ENCODE measurements at regions not wholly inside any gene's neighbourhood (a gene's known extent, or its start where the extent isn't known, plus 50 kb on each side); places are given as distances from the start of the nearest gene placed in this dataset.

- no peak for TF ChIP-seq POLR2AphosphoS5 (IDR thresholded peaks at IDR 0.05)
- TF ChIP-seq EP300 (IDR thresholded peaks at IDR 0.05), result no peak
These were observed 124.1 kb upstream of the LOC128125822 start for GRCh38 chr6:63448229-63448628.

GRCh38 chr6:63449714-63450113, 122.6 kb upstream of the LOC128125822 start:
- Histone ChIP-seq H3K27me3 (no peaks in the 10 kb centered on the region), H3K4me1 (no peaks in the 10 kb centered on the region), H3K36me3 (no peaks in the 10 kb centered on the region), H3K4me3 (no peak overlapping the region), H3K27ac (no peak overlapping the region), H3K9me3 (no peaks in the 10 kb centered on the region)
- 66 to 73% methylated on average over 2 of the region's 2 CpGs for WGBS, 2 donors
- TF ChIP-seq POLR2AphosphoS5 (IDR thresholded peaks at IDR 0.05) (no peak), POLR2A (IDR thresholded peaks at IDR 0.05) (no peak), CTCF (IDR thresholded peaks at IDR 0.05) (no peak), EP300 (IDR thresholded peaks at IDR 0.05) (no peak)
- DNase-seq, result no peak
- no peak for ATAC-seq (ENCODE audit: low FRiP score in 2 of 2)

More at GRCh38 chr6:63448229-63448628, 124.1 kb upstream of the LOC128125822 start:
- WGBS, 2 donors, result 73 to 79% methylated on average over 5 of the region's 5 CpGs
- Histone ChIP-seq H3K27me3 (no peaks in the 10 kb centered on the region), H3K27ac (no peak overlapping the region), H3K4me1 (no peaks in the 10 kb centered on the region), H3K4me3 (no peak overlapping the region), H3K36me3 (no peaks in the 10 kb centered on the region), H3K9me3 (no peaks in the 10 kb centered on the region)
- DNase-seq (no peak), ATAC-seq (ENCODE audit: low FRiP score in 2 of 2) (no peak)

- Histone ChIP-seq H3K4me3 (no peak overlapping the region), H3K4me1 (no peaks in the 10 kb centered on the region), H3K27me3 (no peaks in the 10 kb centered on the region), H3K27ac (no peak overlapping the region), H3K9me3 (no peaks in the 10 kb centered on the region), H3K36me3 (no peaks in the 10 kb centered on the region)
- DNase-seq (no peak), ATAC-seq (ENCODE audit: low FRiP score in 2 of 2) (no peak)
- TF ChIP-seq CTCF (IDR thresholded peaks at IDR 0.05), result no peak
- TF ChIP-seq POLR2AphosphoS5 (IDR thresholded peaks at IDR 0.05), result no peak
- TF ChIP-seq POLR2A (IDR thresholded peaks at IDR 0.05), result no peak
- no peak for TF ChIP-seq EP300 (IDR thresholded peaks at IDR 0.05)
These were observed 121.0 kb upstream of the LOC128125822 start for GRCh38 chr6:63451238-63451637.

- H3K27ac ChIP-seq, result no peak overlapping the region
- ATAC-seq (ENCODE audit: low FRiP score in 2 of 2) (no peak), DNase-seq (peak in 1 of 2 donors; percentile 67)
- H3K4me3 ChIP-seq, result no peak overlapping the region
- no peaks in the 10 kb centered on the region for H3K4me1 ChIP-seq
- H3K36me3 ChIP-seq, result no peaks in the 10 kb centered on the region
- WGBS, 2 donors, result 56 to 58% methylated on average over 4 of the region's 4 CpGs
- H3K27me3 ChIP-seq, result no peaks in the 10 kb centered on the region
- TF ChIP-seq EP300 (IDR thresholded peaks at IDR 0.05) (no peak), POLR2AphosphoS5 (IDR thresholded peaks at IDR 0.05) (no peak), POLR2A (IDR thresholded peaks at IDR 0.05) (no peak), CTCF (IDR thresholded peaks at IDR 0.05) (no peak)
- H3K9me3 ChIP-seq, result no peaks in the 10 kb centered on the region
These were observed 120.2 kb upstream of the LOC128125822 start for GRCh38 chr6:63452125-63452524.

- ATAC-seq (ENCODE audit: low FRiP score in 2 of 2), result no peak
- TF ChIP-seq CTCF (IDR thresholded peaks at IDR 0.05) (no peak), EP300 (IDR thresholded peaks at IDR 0.05) (no peak), POLR2A (IDR thresholded peaks at IDR 0.05) (no peak)
- DNase-seq, result no peak
- Histone ChIP-seq H3K4me1 (peaks cover 0 to 5% (median 0%) of the 10 kb centered on the region in 4 donors), H3K4me3 (no peak overlapping the region), H3K9me3 (no peaks in the 10 kb centered on the region), H3K36me3 (no peaks in the 10 kb centered on the region), H3K27me3 (no peaks in the 10 kb centered on the region), H3K27ac (no peak overlapping the region)
These were observed 115.5 kb upstream of the LOC128125822 start for GRCh38 chr6:63456734-63457133.
